ENCODE measurements at regions not wholly inside any gene's neighbourhood (a gene's known extent, or its start where the extent isn't known, plus 50 kb on each side); places are given as distances from the start of the nearest gene placed in this dataset.

- Histone ChIP-seq H3K27ac (ENCODE audit: insufficient read depth in 1 of 2, low read depth in 1 of 2, low read length in 2 of 2, poor library complexity in 1 of 2, severe bottlenecking in 2 of 2) (no peak overlapping the region), H3K36me3 (ENCODE audit: control insufficient read depth in 4 of 4, insufficient read depth in 4 of 4, low read length in 3 of 4) (no peaks in the 10 kb centered on the region), H3K27me3 (replicated peaks in 2 of 5; ENCODE audit: control insufficient read depth in 4 of 5, insufficient read depth in 5 of 5, low read length in 4 of 5) (peaks cover 4 to 69% (median 32%) of the 10 kb centered on the region in 5 experiments), H3K4me1 (ENCODE audit: control extremely low read depth in 1 of 4, control insufficient read depth in 4 of 4, insufficient read depth in 4 of 4, low read length in 3 of 4) (peaks cover 0 to 15% (median 7%) of the 10 kb centered on the region in 4 experiments), H3K9me3 (ENCODE audit: control extremely low read depth in 1 of 5, control insufficient read depth in 4 of 5, insufficient read depth in 2 of 5, low read depth in 1 of 5, low read length in 4 of 5) (no peaks in the 10 kb centered on the region), H3K4me3 (ENCODE audit: control insufficient read depth in 1 of 7, extremely low read depth in 1 of 7, insufficient read depth in 4 of 7, low read depth in 2 of 7, low read length in 6 of 7) (no peak overlapping the region)
- POLR2A ChIA-PET: no interaction called here
- CTCF ChIA-PET: interaction anchor here (1.6 kb wide), 1 partner anchor 22 kb away, joined by 5 read pairs; no protein-coding TSS in a partner anchor
- peak; percentile 38 to 77 (median 74) for DNase-seq
- WGBS (ENCODE audit: insufficient coverage): 26% methylated on average over 13 of the region's 20 CpGs
Measured at GRCh38 chr3:127458696-127459604, 131.6 kb downstream of the TPRA1 start.

GRCh38 chr3:127457546-127458145 lies 132.9 kb downstream of the TPRA1 start:
- Histone ChIP-seq H3K4me1 (ENCODE audit: control extremely low read depth in 1 of 4, control insufficient read depth in 4 of 4, insufficient read depth in 4 of 4, low read length in 3 of 4) (peaks cover 0 to 15% (median 7%) of the 10 kb centered on the region in 4 experiments), H3K27ac (ENCODE audit: insufficient read depth in 1 of 2, low read depth in 1 of 2, low read length in 2 of 2, poor library complexity in 1 of 2, severe bottlenecking in 2 of 2) (no peak overlapping the region), H3K27me3 (replicated peaks in 2 of 5; ENCODE audit: control insufficient read depth in 4 of 5, insufficient read depth in 5 of 5, low read length in 4 of 5) (peaks cover 4 to 77% (median 36%) of the 10 kb centered on the region in 5 experiments), H3K9me3 (ENCODE audit: control extremely low read depth in 1 of 5, control insufficient read depth in 4 of 5, insufficient read depth in 2 of 5, low read depth in 1 of 5, low read length in 4 of 5) (no peaks in the 10 kb centered on the region), H3K36me3 (ENCODE audit: control insufficient read depth in 4 of 4, insufficient read depth in 4 of 4, low read length in 3 of 4) (no peaks in the 10 kb centered on the region), H3K4me3 (ENCODE audit: control insufficient read depth in 1 of 7, extremely low read depth in 1 of 7, insufficient read depth in 4 of 7, low read depth in 2 of 7, low read length in 6 of 7) (no peak overlapping the region)
- POLR2A ChIA-PET: no interaction called here
- WGBS (ENCODE audit: insufficient coverage): 68% methylated on average over 4 of the region's 6 CpGs
- no peak for DNase-seq
- CTCF ChIA-PET: interaction anchor here (1.6 kb wide), 1 partner anchor 23 kb away, joined by 5 read pairs; no protein-coding TSS in a partner anchor

- H3K9me3 ChIP-seq (ENCODE audit: control extremely low read depth in 1 of 5, control insufficient read depth in 4 of 5, insufficient read depth in 2 of 5, low read depth in 1 of 5, low read length in 4 of 5): no peaks in the 10 kb centered on the region
- H3K27ac ChIP-seq (ENCODE audit: insufficient read depth in 1 of 2, low read depth in 1 of 2, low read length in 2 of 2, poor library complexity in 1 of 2, severe bottlenecking in 2 of 2): no peak overlapping the region
- ChIA-PET POLR2A (no interaction called here), CTCF (no interaction called here)
- H3K4me3 ChIP-seq (ENCODE audit: control insufficient read depth in 1 of 7, extremely low read depth in 1 of 7, insufficient read depth in 4 of 7, low read depth in 2 of 7, low read length in 6 of 7): no peak overlapping the region
- WGBS (ENCODE audit: insufficient coverage): 3% methylated on average over 16 of the region's 27 CpGs
- H3K36me3 ChIP-seq (ENCODE audit: control insufficient read depth in 4 of 4, insufficient read depth in 4 of 4, low read length in 3 of 4): no peaks in the 10 kb centered on the region
- H3K27me3 ChIP-seq (replicated peaks in 2 of 5; ENCODE audit: control insufficient read depth in 4 of 5, insufficient read depth in 5 of 5, low read length in 4 of 5): peaks cover 4 to 83% (median 37%) of the 10 kb centered on the region in 5 experiments
- peaks cover 0 to 15% (median 7%) of the 10 kb centered on the region in 4 experiments for H3K4me1 ChIP-seq (ENCODE audit: control extremely low read depth in 1 of 4, control insufficient read depth in 4 of 4, insufficient read depth in 4 of 4, low read length in 3 of 4)
- peak in 2 of 3 donors; percentile 16 to 20 for DNase-seq
Measured at GRCh38 chr3:127457094-127457475, 133.4 kb downstream of the TPRA1 start.

- H3K27ac ChIP-seq (ENCODE audit: insufficient read depth in 1 of 2, low read depth in 1 of 2, low read length in 2 of 2, poor library complexity in 1 of 2, severe bottlenecking in 2 of 2): no peak overlapping the region
- H3K27me3 ChIP-seq (replicated peaks in 2 of 5; ENCODE audit: control insufficient read depth in 4 of 5, insufficient read depth in 5 of 5, low read length in 4 of 5): peaks cover 4 to 84% (median 35%) of the 10 kb centered on the region in 5 experiments
- WGBS (ENCODE audit: insufficient coverage): 4% methylated on average over 16 of the region's 24 CpGs
- no peaks in the 10 kb centered on the region for H3K36me3 ChIP-seq (ENCODE audit: control insufficient read depth in 4 of 4, insufficient read depth in 4 of 4, low read length in 3 of 4)
- peak in 2 of 3 donors; percentile 33 to 44 for DNase-seq
- POLR2A ChIA-PET: no interaction called here
- CTCF ChIA-PET: interaction anchor here (1.4 to 2.7 kb wide), 4 partner anchors 14 to 777 kb away, joined by 3 to 11 read pairs (median 4); no protein-coding TSS in a partner anchor
- H3K4me1 ChIP-seq (ENCODE audit: control extremely low read depth in 1 of 4, control insufficient read depth in 4 of 4, insufficient read depth in 4 of 4, low read length in 3 of 4): peaks cover 0 to 15% (median 7%) of the 10 kb centered on the region in 4 experiments
- H3K9me3 ChIP-seq (ENCODE audit: control extremely low read depth in 1 of 5, control insufficient read depth in 4 of 5, insufficient read depth in 2 of 5, low read depth in 1 of 5, low read length in 4 of 5): no peaks in the 10 kb centered on the region
- H3K4me3 ChIP-seq (ENCODE audit: control insufficient read depth in 1 of 7, extremely low read depth in 1 of 7, insufficient read depth in 4 of 7, low read depth in 2 of 7, low read length in 6 of 7): no peak overlapping the region
Measured at GRCh38 chr3:127456471-127457093, 134.0 kb downstream of the TPRA1 start.

GRCh38 chr3:127455541-127456450 lies 134.7 kb downstream of the TPRA1 start:
- no peak overlapping the region for H3K27ac ChIP-seq (ENCODE audit: insufficient read depth in 1 of 2, low read depth in 1 of 2, low read length in 2 of 2, poor library complexity in 1 of 2, severe bottlenecking in 2 of 2)
- POLR2A ChIA-PET: no interaction called here

GRCh38 chr3:127454968-127455367 lies 135.6 kb downstream of the TPRA1 start:
- H3K27ac ChIP-seq (ENCODE audit: insufficient read depth in 1 of 2, low read depth in 1 of 2, low read length in 2 of 2, poor library complexity in 1 of 2, severe bottlenecking in 2 of 2): no peak overlapping the region
- DNase-seq: no peak
- H3K9me3 ChIP-seq (ENCODE audit: control extremely low read depth in 1 of 5, control insufficient read depth in 4 of 5, insufficient read depth in 2 of 5, low read depth in 1 of 5, low read length in 4 of 5): no peaks in the 10 kb centered on the region
- no peaks in the 10 kb centered on the region for H3K36me3 ChIP-seq (ENCODE audit: control insufficient read depth in 4 of 4, insufficient read depth in 4 of 4, low read length in 3 of 4)
- WGBS (ENCODE audit: insufficient coverage): 100% methylated on average over 7 of the region's 8 CpGs
- CTCF ChIA-PET: interaction anchor here (0.8 to 2.7 kb wide), 12 partner anchors 8 to 932 kb away, joined by 3 to 11 read pairs (median 3); partner anchors contain the start of gene CHST13
- H3K27me3 ChIP-seq (replicated peaks in 2 of 5; ENCODE audit: control insufficient read depth in 4 of 5, insufficient read depth in 5 of 5, low read length in 4 of 5): peaks cover 4 to 83% (median 33%) of the 10 kb centered on the region in 5 experiments
- POLR2A ChIA-PET: no interaction called here
- peaks cover 0 to 15% (median 7%) of the 10 kb centered on the region in 4 experiments for H3K4me1 ChIP-seq (ENCODE audit: control extremely low read depth in 1 of 4, control insufficient read depth in 4 of 4, insufficient read depth in 4 of 4, low read length in 3 of 4)
- H3K4me3 ChIP-seq (ENCODE audit: control insufficient read depth in 1 of 7, extremely low read depth in 1 of 7, insufficient read depth in 4 of 7, low read depth in 2 of 7, low read length in 6 of 7): no peak overlapping the region

More at GRCh38 chr3:127455541-127456450, 134.7 kb downstream of the TPRA1 start:
- Histone ChIP-seq H3K4me3 (ENCODE audit: control insufficient read depth in 1 of 7, extremely low read depth in 1 of 7, insufficient read depth in 4 of 7, low read depth in 2 of 7, low read length in 6 of 7) (peak overlapping the region in 1 of 7 experiments; percentile 6), H3K4me1 (ENCODE audit: control extremely low read depth in 1 of 4, control insufficient read depth in 4 of 4, insufficient read depth in 4 of 4, low read length in 3 of 4) (peaks cover 0 to 15% (median 7%) of the 10 kb centered on the region in 4 experiments), H3K9me3 (ENCODE audit: control extremely low read depth in 1 of 5, control insufficient read depth in 4 of 5, insufficient read depth in 2 of 5, low read depth in 1 of 5, low read length in 4 of 5) (no peaks in the 10 kb centered on the region), H3K36me3 (ENCODE audit: control insufficient read depth in 4 of 4, insufficient read depth in 4 of 4, low read length in 3 of 4) (no peaks in the 10 kb centered on the region), H3K27me3 (replicated peaks in 2 of 5; ENCODE audit: control insufficient read depth in 4 of 5, insufficient read depth in 5 of 5, low read length in 4 of 5) (peaks cover 4 to 84% (median 35%) of the 10 kb centered on the region in 5 experiments)
- 1% methylated on average over 64 of the region's 67 CpGs for WGBS (ENCODE audit: insufficient coverage)
- DNase-seq: peak; percentile 56 to 75 (median 74)
- CTCF ChIA-PET: interaction anchor here (0.7 to 2.7 kb wide), 15 partner anchors 9 to 933 kb away, joined by 3 to 11 read pairs (median 3); partner anchors contain the start of gene CHST13

Data from common myeloid progenitor, CD34-positive (primary cell).